ENCODE measurements at regions not wholly inside any gene's neighbourhood (a gene's known extent, or its start where the extent isn't known, plus 50 kb on each side); places are given as distances from the start of the nearest gene placed in this dataset.

GRCh38 chr5:88085462-88085861 lies 183.2 kb downstream of the TMEM161B start:
- TF ChIP-seq CTCF (conservative IDR thresholded peaks at IDR 0.05; ENCODE audit: low read length) (no peak), EZH2phosphoT487 (IDR thresholded peaks at IDR 0.05; ENCODE audit: borderline replicate concordance, low read depth, low read length) (no peak)

Measured in OCI-LY7 (cell line).